Panc1 (cell line): ENCODE measurements at regions not wholly inside any gene's neighbourhood (a gene's known extent, or its start where the extent isn't known, plus 50 kb on each side); places are given as distances from the start of the nearest gene placed in this dataset.

Experiments used
- ATAC-seq: fragments of 200-7000 bp; cut with Tn5 transposase; 2 replicates; pipeline ENCODE4 v1.9.1; 2020; ENCODE audit warnings: mild to moderate bottlenecking, moderate library complexity
- BruUV-seq: library from RNA; stranded (reverse); fragments of 400-500 nt; replicated peaks from 2 replicates; lab custom pipeline; 2021; lab: Mats Ljungman, UMichigan
- CTCF ChIA-PET: fragments of 300-600 bp; sonication (Branson Sonifier 250); formaldehyde crosslinking; loops from one replicate; lab custom pipeline; 2022; ENCODE audit warnings: antibody characterized with exemption; lab: Charles Lee
- POLR2A ChIA-PET: fragments of 300-600 bp; sonication (Branson Sonifier 250); formaldehyde crosslinking; loops from one replicate; lab custom pipeline; 2022; ENCODE audit warnings: antibody characterized with exemption; lab: Charles Lee
- DNase-seq: peaks from one replicate; pipeline ENCODE4 v3.0.0-alpha.2; 2010; ENCODE audit warnings: low read depth, low spot score
- H3K27ac ChIP-seq: 2 replicates; pipeline ENCODE4 v1.5.1; 2011; ENCODE audit warnings: mild to moderate bottlenecking, low read length, inconsistent platforms
- H3K27me3 ChIP-seq: fragments of 200-500 bp; sonication (Bioruptor generic); 2 replicates; pipeline ENCODE4 v1.6.0; 2014; ENCODE audit warnings: low read length, inconsistent platforms; ENCODE audit not compliant: control insufficient read depth, insufficient read depth
- H3K36me3 ChIP-seq: fragments of 200-500 bp; sonication (Bioruptor generic); 2 replicates; pipeline ENCODE4 v1.5.1; 2014; ENCODE audit warnings: inconsistent platforms, mild to moderate bottlenecking, low read length, moderate library complexity; ENCODE audit not compliant: control insufficient read depth, insufficient read depth
- H3K4me1 ChIP-seq: 2 replicates; pipeline ENCODE4 v1.5.1; 2011; ENCODE audit warnings: inconsistent platforms, mild to moderate bottlenecking, low read length, moderate library complexity; ENCODE audit not compliant: control insufficient read depth, insufficient read depth
- H3K4me3 ChIP-seq, 2 experiments: 2 replicates each; pipeline ENCODE4 v1.5.1; 2011 to 2012; ENCODE audit warnings: low read depth in 2 of 2, low read length in 2 of 2, mild to moderate bottlenecking in 2 of 2, inconsistent platforms in 1 of 2, moderate library complexity in 1 of 2
- H3K9me3 ChIP-seq: fragments of 200-500 bp; sonication (Bioruptor generic); 2 replicates; pipeline ENCODE4 v1.5.1; 2014; ENCODE audit warnings: low read depth, mild to moderate bottlenecking, inconsistent platforms, low read length, moderate library complexity; ENCODE audit not compliant: control insufficient read depth, insufficient read depth
- CTCF ChIP-seq: fragments of 450-650 bp; IDR thresholded peaks from 2 replicates; pipeline ENCODE4 v1.5.1; 2017; ENCODE audit warnings: mild to moderate bottlenecking
- POLR2AphosphoS5 ChIP-seq: IDR thresholded peaks from 2 replicates; pipeline ENCODE4 v1.6.1; 2012; ENCODE audit warnings: mild to moderate bottlenecking, low read depth, low read length, moderate library complexity
- REST ChIP-seq, 2 experiments: IDR thresholded peaks; 2 replicates each; pipeline ENCODE4 v1.6.1; 2011 to 2012; ENCODE audit warnings: low read depth in 2 of 2, control low read depth in 1 of 2, low read length in 1 of 2, mild to moderate bottlenecking in 1 of 2, moderate library complexity in 1 of 2; ENCODE audit not compliant: insufficient read depth in 1 of 2
- SIN3A ChIP-seq: IDR thresholded peaks from 2 replicates; pipeline ENCODE4 v1.6.1; 2012; ENCODE audit warnings: low read depth, mild to moderate bottlenecking, low read length, moderate library complexity, borderline replicate concordance; ENCODE audit not compliant: insufficient read depth
- TCF7L2 ChIP-seq: IDR thresholded peaks from 2 replicates; pipeline ENCODE4 v1.6.1; 2011; ENCODE audit warnings: mild to moderate bottlenecking, low read depth, low read length, inconsistent platforms
- in situ Hi-C: cut with HindIII; loops from 2 replicates; pipeline ENCODE4 v1.10.0; 2016; ENCODE audit warnings: low sequenced_read_pairs, low pct_unique_long_range_greater_than_20kb
- intact Hi-C: fragments of 100-400 bp; cut with micrococcal nuclease; formaldehyde crosslinking; loops from one replicate; pipeline ENCODE4 v1.10.0; 2022; ENCODE audit not compliant: unreplicated experiment

- Histone ChIP-seq H3K4me3 (no peak overlapping the region), H3K36me3 (no peaks in the 10 kb centered on the region), H3K4me1 (no peaks in the 10 kb centered on the region), H3K27ac (no peak overlapping the region), H3K27me3 (no peaks in the 10 kb centered on the region), H3K9me3 (no peaks in the 10 kb centered on the region)
- DNase-seq (no peak), ATAC-seq (no peak)
- ChIA-PET CTCF (no interaction called here), POLR2A (no interaction called here)
- intact Hi-C loops (no loop called here), in situ Hi-C loops (no loop called here)
- no TSS peak for BruUV-seq
- no peak for TF ChIP-seq CTCF
- no peak for TF ChIP-seq POLR2AphosphoS5
- TF ChIP-seq TCF7L2: no peak
- no peak for TF ChIP-seq REST (IDR thresholded peaks at IDR 0.05; ENCODE audit: insufficient read depth in 1 of 2, low read depth in 2 of 2, low read length in 1 of 2)
- no peak for TF ChIP-seq SIN3A
Measured at GRCh38 chr12:127267128-127267527, 999.8 kb upstream of the TMEM132C start.

GRCh38 chr12:127268213-127268612 is 998.8 kb upstream of the TMEM132C start:
- BruUV-seq: no TSS peak

More at GRCh38 chr12:127268213-127268612, 998.8 kb upstream of the TMEM132C start:
- H3K27me3 ChIP-seq: no peaks in the 10 kb centered on the region
- in situ Hi-C loops: no loop called here
- ChIA-PET POLR2A (no interaction called here), CTCF (no interaction called here)
- H3K27ac ChIP-seq: no peak overlapping the region
- H3K4me1 ChIP-seq: no peaks in the 10 kb centered on the region
- H3K36me3 ChIP-seq: no peaks in the 10 kb centered on the region
- intact Hi-C loops: no loop called here
- H3K9me3 ChIP-seq: no peaks in the 10 kb centered on the region
- TF ChIP-seq POLR2AphosphoS5: no peak
- no peak for TF ChIP-seq CTCF
- TF ChIP-seq REST (IDR thresholded peaks at IDR 0.05; ENCODE audit: insufficient read depth in 1 of 2, low read depth in 2 of 2, low read length in 1 of 2): no peak
- no peak for TF ChIP-seq TCF7L2
- TF ChIP-seq SIN3A: no peak
- no peak for ATAC-seq
- DNase-seq: no peak
- no peak overlapping the region for H3K4me3 ChIP-seq
